ENCODE measurements at regions not wholly inside any gene's neighbourhood (a gene's known extent, or its start where the extent isn't known, plus 50 kb on each side); places are given as distances from the start of the nearest gene placed in this dataset.

DNA sequence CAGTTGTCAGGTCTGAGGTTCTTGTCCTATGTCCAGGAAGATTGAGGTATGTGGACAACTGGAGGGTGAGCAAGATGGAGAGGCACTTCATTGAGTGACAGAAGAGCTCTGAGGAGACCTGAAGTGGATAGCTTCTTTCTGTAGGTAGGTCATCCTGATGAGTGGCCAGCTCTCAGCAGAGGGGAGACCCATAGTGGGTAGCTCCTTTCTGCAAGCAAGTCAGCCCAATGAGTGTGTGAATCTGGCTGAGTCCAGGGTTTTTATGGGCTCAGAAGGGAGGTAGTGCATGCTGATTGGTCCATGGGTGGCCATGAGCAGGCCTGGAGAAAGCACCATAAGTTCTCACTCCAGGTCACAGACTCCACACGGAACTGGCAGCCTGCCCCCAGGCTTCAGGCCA is 92.6 kb upstream of the GALNT5 start:
- no peak for ATAC-seq
- no peak overlapping the region for H3K27ac ChIP-seq
- 83 to 85% (median 84%) methylated on average over 1 of the region's 1 CpG for WGBS, 3 donors
- TF ChIP-seq, protein P1, sequence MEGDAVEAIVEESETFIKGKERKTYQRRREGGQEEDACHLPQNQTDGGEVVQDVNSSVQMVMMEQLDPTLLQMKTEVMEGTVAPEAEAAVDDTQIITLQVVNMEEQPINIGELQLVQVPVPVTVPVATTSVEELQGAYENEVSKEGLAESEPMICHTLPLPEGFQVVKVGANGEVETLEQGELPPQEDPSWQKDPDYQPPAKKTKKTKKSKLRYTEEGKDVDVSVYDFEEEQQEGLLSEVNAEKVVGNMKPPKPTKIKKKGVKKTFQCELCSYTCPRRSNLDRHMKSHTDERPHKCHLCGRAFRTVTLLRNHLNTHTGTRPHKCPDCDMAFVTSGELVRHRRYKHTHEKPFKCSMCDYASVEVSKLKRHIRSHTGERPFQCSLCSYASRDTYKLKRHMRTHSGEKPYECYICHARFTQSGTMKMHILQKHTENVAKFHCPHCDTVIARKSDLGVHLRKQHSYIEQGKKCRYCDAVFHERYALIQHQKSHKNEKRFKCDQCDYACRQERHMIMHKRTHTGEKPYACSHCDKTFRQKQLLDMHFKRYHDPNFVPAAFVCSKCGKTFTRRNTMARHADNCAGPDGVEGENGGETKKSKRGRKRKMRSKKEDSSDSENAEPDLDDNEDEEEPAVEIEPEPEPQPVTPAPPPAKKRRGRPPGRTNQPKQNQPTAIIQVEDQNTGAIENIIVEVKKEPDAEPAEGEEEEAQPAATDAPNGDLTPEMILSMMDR (IDR thresholded peaks at IDR 0.05): no peak
- no peaks in the 10 kb centered on the region for H3K27me3 ChIP-seq (ENCODE audit: insufficient read depth in 3 of 3, low read length in 2 of 3)
- H3K36me3 ChIP-seq (ENCODE audit: insufficient read depth in 1 of 2, low read depth in 1 of 2): no peaks in the 10 kb centered on the region
- no peaks in the 10 kb centered on the region for H3K9me3 ChIP-seq
- no peak overlapping the region for H3K4me3 ChIP-seq
- no peaks in the 10 kb centered on the region for H3K4me1 ChIP-seq
- DNase-seq: no peak
- intact Hi-C loops (cut with DNase I): no loop called here

DNA sequence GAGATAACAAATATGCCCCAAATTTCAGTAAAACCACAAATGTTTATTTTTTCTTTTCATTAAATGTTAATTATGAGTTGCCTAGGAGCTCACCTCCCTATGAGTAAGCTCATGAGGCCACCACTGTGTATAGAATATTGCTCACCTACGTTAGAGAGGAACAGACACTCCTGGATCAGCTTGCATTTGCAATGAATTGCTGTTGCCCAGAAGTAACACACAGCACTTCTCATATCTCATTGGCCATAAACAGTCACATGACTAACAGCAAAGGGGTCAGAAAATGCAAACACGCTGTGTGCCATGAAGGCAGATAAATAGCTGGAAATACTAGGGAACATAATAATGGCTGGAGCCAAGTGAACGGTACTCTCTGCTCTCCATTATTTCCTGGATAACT is 89.0 kb upstream of the GALNT5 start:
- Histone ChIP-seq H3K4me3 (no peak overlapping the region), H3K27ac (no peak overlapping the region), H3K27me3 (ENCODE audit: insufficient read depth in 3 of 3, low read length in 2 of 3) (no peaks in the 10 kb centered on the region), H3K36me3 (ENCODE audit: insufficient read depth in 1 of 2, low read depth in 1 of 2) (no peaks in the 10 kb centered on the region), H3K4me1 (no peaks in the 10 kb centered on the region), H3K9me3 (no peaks in the 10 kb centered on the region)
- ATAC-seq (no peak), DNase-seq (no peak)
- 71 to 80% (median 74%) methylated on average over 3 of the region's 3 CpGs for WGBS, 3 donors
- TF ChIP-seq, protein P1 (IDR thresholded peaks at IDR 0.05): no peak
- intact Hi-C loops (cut with DNase I): no loop called here

DNA sequence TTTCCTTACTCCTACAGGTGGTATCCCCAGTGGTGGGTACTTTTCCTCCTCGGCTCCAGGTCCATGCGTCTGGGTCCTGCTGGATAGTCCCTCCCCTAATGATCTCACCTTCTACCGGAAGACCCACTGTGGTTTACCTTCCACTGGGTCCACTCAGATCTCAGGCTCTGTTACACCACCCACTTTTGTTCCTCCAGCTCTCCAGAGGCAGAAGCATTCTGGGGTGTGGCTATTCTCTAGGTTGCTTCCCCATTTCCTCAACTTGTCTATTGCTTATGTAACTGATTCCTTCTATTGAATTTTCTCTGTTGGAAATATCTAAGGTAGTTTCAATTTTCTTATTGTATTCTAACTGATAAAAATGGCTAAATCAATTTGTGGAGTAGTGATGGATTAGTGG is 87.6 kb upstream of the GALNT5 start:
- ATAC-seq: no peak
- Histone ChIP-seq H3K4me3 (no peak overlapping the region), H3K27ac (no peak overlapping the region), H3K9me3 (no peaks in the 10 kb centered on the region), H3K4me1 (no peaks in the 10 kb centered on the region), H3K27me3 (ENCODE audit: insufficient read depth in 3 of 3, low read length in 2 of 3) (no peaks in the 10 kb centered on the region), H3K36me3 (ENCODE audit: insufficient read depth in 1 of 2, low read depth in 1 of 2) (no peaks in the 10 kb centered on the region)
- TF ChIP-seq, protein P1 (IDR thresholded peaks at IDR 0.05): no peak
- intact Hi-C loops (cut with DNase I): no loop called here
- 88 to 94% (median 92%) methylated on average over 3 of the region's 3 CpGs for WGBS, 3 donors
- DNase-seq: no peak

DNA sequence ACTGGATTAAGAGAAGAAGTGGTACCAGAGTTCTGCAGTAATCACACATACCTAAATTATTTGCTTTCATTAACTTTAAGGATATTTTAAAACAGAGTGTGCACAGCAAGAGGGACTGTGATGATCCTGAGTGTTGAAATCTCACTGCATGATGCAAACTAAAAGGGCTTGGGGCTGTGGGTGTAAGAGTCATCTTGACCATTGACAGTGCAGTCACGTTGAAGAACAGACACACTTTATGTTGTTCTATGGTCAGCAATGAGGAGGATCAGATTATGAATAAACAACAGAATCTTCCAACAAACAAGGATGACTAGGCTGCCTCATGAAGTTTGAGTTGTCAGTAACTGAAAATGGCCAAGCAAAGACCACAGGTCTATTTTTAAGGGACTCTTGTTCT is 87.2 kb upstream of the GALNT5 start:
- H3K9me3 ChIP-seq: no peaks in the 10 kb centered on the region
- H3K4me1 ChIP-seq: no peaks in the 10 kb centered on the region
- no peaks in the 10 kb centered on the region for H3K27me3 ChIP-seq (ENCODE audit: insufficient read depth in 3 of 3, low read length in 2 of 3)
- H3K36me3 ChIP-seq (ENCODE audit: insufficient read depth in 1 of 2, low read depth in 1 of 2): no peaks in the 10 kb centered on the region
- ATAC-seq (no peak), DNase-seq (no peak)
- H3K4me3 ChIP-seq: no peak overlapping the region
- no peak overlapping the region for H3K27ac ChIP-seq
- TF ChIP-seq, protein P1 (IDR thresholded peaks at IDR 0.05): no peak
- intact Hi-C loops (cut with DNase I): no loop called here
- WGBS, 3 donors: 74 to 92% (median 89%) methylated on average over 1 of the region's 1 CpG

DNA sequence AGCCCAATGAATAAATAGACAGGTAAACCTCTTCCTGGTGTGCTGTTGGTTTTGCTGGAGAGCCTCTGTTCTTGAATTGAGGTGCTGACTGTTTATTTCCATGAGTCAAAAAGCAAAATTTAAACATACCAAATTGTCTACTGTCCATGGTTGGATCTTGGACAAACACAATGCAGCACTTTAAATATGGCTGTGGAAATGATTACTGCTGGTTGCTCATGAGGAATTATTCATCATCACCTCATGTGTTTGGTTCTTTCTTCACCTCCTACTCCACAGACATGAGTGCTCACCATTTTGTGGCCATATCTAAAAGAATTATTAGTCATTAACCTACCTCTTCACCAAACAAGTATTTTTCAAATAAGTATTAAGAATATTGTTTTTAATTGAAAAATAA is 85.3 kb upstream of the GALNT5 start:
- no peak for DNase-seq
- Histone ChIP-seq H3K27me3 (ENCODE audit: insufficient read depth in 3 of 3, low read length in 2 of 3) (no peaks in the 10 kb centered on the region), H3K36me3 (ENCODE audit: insufficient read depth in 1 of 2, low read depth in 1 of 2) (no peaks in the 10 kb centered on the region), H3K4me1 (no peaks in the 10 kb centered on the region), H3K27ac (no peak overlapping the region), H3K9me3 (no peaks in the 10 kb centered on the region), H3K4me3 (no peak overlapping the region)
- TF ChIP-seq, protein P1 (IDR thresholded peaks at IDR 0.05): no peak
- intact Hi-C loops (cut with DNase I): no loop called here
- no peak for ATAC-seq
